ENCODE measurements at regions not wholly inside any gene's neighbourhood (a gene's known extent, or its start where the extent isn't known, plus 50 kb on each side); places are given as distances from the start of the nearest gene placed in this dataset.

DNA sequence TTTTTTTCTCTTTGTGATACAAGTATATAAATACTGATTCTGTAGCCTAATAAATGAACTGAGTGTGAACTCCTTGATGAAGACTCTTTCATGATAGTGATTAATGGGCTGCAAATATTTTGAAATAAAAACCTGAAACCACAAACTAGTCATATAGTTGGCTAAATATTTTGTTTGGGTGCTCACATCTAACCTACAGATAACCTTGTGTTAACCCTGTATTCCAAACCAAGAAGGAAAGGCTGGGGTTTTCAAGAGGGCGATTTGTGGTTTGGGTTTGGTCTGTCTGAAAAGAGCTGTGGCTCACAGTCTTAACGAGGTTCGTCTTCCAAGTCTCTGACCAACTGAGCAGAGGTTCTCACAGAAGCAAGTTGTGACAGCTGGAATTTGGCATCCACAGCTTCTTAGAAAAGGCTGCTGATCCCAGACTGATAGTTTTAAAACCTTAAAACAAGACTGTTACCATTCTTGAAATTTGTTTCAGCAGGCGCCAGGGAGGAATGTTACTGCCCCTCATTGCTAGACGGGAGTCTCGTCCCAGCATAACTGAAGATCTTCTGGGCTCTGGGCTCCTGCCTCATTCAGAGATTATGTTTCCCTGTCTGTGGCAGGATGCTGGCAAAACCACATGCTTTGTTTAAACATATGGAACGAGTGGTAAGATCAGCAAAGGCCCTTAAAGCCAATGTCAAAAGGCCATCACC, 736.4 kb upstream of the MARCKS start:
- DNase-seq, result no peak

DNA sequence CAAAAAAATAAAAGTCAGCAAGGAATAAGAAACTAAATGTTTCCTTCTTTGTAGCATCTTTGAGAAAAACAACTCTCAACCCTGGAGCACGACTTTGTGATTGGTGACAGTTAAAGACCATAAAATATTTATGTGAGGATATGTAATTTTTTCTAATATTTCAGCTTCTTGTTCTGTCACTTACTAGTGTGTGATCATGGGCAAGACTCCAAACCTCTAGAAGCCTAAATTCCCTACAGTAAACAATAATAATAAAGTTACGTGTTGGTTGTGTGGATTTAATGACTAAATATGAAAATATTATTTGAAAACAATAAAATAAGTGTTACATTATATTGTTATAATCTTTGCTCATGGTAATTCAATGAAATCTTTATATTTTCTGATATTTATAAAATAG, 735.6 kb upstream of the MARCKS start:
- DNase-seq, result no peak

GRCh38 chr6:113122060-113122459, 735.1 kb upstream of the MARCKS start:
- DNase-seq, result no peak

GRCh38 chr6:113125626-113126025, 731.5 kb upstream of the MARCKS start:
- no peak for DNase-seq

GRCh38 chr6:113127786-113128419, 729.2 kb upstream of the MARCKS start:
- no peak for DNase-seq

- no peak for DNase-seq
Observed at GRCh38 chr6:113128661-113129060, 728.5 kb upstream of the MARCKS start.

DNA sequence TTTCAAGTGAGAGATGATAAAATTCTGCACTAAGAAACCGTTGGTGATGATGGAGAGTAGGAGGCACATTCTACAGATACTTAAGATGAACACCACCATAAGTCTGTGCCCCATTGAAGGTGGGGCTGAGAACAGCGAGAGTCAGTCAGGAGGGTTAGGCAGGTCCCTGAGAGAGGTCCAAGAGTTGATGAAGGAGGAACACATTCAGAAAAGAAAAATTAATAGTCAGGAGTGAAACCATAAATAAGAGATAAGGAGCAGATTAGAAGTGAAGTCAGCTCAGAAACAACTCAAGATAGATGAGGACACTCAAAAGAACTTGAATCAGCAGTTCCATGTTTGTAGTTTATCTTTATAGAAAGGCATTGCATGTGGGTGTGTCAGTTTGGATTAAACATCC, 727.2 kb upstream of the MARCKS start:
- no peak for DNase-seq

- no peak for DNase-seq
Observed at GRCh38 chr6:113137426-113137825, 719.7 kb upstream of the MARCKS start.

- no peak for DNase-seq
Observed at GRCh38 chr6:113140721-113141120, 716.4 kb upstream of the MARCKS start.

DNA sequence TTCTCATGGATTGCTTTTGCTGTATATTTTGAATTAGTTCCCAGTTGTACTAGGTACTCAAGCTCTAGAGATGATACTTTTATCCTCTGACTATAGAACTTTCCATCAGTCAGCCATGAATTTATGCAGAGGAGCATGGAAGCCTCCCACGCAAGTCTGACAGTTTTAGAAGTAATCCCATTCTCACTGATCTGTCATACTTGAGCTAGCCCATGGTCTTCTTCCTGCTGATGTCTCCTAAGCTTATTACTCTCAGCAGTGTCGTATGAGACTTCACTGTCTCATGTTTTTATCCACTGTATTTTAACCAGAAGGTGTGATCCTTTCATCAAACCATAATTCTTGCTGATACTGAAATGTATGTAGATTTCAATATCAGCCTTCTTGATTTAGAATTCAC, 715.2 kb upstream of the MARCKS start:
- no peak for DNase-seq

DNA sequence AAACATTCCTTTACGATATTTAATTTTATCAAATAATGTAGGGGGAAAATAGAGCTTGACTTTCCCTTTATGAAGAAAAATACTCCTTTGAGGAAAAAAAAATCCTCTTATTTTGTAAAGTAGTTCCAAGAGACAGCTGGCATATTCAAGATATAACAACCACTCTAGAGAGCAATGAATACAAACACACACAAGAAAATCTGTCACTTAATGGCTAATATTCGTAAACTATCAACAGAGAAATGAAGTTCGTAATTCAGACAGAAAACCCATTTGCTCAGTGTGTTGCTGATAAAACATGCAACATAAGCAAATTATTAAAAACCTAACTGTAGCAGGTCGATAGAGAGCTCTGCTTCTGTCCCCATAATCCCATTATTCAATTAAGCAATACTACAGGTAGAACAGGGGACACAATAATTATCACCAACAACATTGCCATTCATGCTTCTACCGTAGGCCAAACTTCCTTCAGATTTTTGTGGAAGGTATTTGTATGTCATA, 714.4 kb upstream of the MARCKS start:
- no peak for DNase-seq

GRCh38 chr6:113143206-113143605, 713.9 kb upstream of the MARCKS start:
- no peak for DNase-seq

DNA sequence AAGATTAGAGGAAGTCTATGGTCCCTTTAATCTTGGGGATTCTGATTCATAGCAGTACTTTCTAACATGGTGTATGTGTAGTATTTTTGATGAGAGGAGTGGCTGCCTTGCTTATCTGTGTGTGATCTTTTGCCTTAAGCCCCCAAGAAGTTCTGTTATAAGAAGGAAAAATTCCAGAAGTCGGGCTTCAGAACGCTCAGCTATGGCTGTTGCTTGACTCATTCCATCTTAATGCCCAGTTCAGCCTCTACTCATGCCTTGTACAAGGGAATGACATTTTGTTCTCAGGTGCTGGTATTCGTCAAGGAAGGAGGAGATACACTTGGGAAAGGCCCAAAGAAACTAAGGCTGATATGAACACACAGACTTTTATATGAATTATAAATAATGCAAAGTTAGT, 713.0 kb upstream of the MARCKS start:
- DNase-seq, result no peak

DNA sequence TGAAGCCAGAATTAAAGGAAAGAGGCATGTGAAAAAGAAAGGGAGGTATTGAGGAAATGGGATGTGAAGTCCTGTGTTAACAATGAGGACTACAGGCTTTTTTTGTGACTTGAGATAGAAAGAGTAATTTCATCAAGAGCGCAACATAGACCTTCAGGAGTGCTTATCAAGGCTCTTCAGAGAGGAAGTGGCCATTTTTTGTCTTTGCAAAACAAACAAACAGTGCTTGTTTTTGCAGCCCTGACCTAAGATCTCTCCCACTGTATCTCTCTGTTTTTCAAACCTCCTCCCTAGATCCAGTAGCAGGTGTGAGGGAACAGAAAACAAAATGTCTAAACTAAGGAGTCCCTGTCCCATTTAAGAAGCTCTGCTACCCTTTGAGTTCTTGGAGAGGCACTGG, 710.3 kb upstream of the MARCKS start:
- no peak for DNase-seq

GRCh38 chr6:113147544-113147943, 709.6 kb upstream of the MARCKS start:
- no peak for DNase-seq

DNA sequence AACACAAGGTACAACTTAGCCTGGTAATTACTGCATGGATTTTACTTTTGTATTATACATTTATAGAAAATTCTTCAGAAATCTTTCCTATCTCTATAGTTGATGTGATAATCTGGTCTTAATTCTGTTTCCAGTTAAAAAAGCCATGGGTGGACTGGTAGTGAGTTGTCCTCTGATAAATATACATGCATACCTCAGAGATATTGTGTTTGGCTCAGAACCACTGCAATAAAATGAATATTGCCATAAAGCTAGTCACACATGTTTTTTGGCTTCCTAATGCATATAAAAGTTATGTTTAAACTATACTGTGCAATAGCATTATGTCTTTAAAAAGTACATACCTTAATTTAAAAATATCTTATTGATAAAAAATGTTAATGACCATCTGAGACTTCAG, 708.6 kb upstream of the MARCKS start:
- DNase-seq, result no peak

DNA sequence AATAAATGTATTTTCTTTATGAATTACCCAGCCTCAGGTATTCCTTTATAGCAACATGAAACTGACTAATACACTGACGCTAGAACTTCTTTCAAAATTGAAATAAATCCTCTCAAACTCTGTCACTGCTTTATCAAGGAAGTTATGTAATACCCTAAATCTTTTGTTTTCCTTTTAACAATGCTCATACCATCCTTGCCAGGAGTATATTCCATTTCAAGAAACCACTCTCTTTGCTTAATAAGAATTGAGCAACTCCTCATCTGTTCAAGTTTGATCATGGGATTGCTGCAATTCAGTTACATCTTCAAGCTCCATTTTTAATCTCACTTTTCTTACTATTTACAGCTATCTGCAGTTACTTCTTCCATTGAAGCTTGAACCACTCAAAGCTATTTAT, 707.6 kb upstream of the MARCKS start:
- no peak for DNase-seq

DNA sequence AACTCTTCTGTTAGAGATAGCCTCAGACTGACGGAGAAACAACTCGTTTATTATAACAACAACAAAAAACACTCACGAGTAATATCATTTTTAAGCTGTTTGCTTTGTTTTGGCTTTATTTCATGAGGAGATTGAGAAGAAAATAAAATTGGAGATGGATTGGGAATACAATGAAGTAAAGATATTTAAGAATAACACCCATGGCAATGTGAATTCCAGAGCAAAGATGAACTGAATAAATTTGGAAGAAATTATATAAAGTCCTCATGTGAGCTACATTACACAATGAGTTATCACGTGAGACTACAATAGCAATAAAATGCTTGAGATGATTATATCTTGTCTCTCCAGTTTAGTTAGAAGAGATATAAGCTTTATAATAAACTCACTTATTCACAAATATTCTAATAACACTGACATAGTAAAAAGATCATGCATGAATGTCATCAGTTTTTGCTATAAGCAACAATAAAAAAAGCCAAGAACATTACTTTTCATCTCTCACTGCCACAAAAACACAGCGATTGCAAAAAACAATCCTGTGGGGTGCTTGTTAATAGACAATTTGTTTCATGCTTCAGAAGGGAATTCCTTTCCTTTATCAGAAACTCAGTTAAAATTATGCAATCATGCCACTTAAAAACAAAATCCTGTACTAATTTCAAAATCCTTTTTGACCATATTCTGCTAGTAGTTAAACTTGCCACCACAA, 696.7 kb upstream of the MARCKS start:
- no peak for DNase-seq

DNA sequence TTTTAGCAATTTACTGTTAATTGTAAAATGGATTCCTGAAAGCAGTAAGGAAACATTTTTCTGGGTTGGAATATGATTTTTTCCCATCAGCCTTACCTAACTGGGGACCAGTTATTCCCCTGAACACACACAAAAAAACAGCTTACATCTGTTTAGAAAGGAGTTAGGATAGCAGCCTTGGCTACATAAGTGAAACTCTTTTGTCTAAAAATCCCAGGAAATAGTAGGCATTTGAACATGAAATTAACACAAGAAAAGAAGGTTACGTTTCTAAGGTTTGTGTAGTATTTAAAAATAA, 696.2 kb upstream of the MARCKS start:
- DNase-seq, result no peak

- DNase-seq, result no peak
Observed at GRCh38 chr6:113162739-113163138, 694.4 kb upstream of the MARCKS start.

DNA sequence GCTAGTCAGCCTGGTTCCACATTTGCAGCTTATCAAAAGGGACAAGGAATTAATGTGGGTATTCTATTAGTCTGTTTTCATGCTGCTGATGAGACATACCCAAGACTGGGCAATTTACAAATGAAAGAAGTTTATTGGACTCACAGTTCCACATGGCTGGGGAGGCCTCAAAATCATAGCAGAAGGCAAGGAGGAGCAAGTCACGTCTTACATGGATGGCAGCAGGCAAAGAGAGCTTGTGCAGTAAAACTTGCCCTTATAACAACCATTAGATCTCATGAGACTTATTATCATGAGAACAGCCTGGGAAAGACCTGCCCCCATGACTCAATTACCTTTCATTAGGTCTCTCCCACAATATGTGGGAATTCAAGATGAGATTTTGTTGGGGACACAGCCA, 689.1 kb upstream of the MARCKS start:
- DNase-seq, result no peak

DNA sequence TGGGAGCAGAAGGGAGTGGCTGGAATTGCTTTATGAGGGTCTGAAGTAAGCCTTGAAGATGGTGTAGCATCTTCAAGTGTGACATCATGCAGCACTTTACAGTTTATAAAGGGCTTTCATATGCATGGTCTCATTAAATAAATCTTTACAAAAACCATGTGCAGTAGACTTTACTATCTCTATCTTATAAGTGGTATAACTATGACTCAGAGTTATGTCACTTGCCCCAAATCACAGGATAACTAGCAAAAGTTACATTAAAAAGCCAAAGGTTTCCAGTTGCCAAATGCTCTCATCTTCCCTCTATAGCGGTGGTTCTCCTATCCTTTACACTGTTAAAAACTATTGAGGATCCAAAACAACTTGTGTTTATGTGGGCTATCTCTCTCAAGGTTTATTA, 687.7 kb upstream of the MARCKS start:
- DNase-seq, result no peak

DNA sequence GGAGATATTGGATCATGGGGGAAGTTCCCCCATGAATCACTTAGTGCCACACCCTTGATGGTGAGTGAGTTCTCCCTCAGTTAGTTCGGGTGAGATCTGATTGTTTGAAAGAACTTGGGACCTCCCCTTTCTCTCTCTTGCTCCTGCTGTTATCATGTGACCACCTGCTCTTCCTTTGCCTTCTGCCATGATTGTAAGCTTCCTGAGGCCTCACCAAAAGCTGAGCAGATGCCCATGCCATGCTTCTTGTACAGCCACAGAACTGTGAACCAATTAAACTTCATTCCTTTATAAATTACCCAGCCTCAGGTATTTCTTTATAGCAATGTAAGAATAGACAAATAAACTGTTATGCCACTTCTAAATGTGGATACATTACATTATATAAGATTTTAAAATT, 686.7 kb upstream of the MARCKS start:
- DNase-seq, result no peak

DNA sequence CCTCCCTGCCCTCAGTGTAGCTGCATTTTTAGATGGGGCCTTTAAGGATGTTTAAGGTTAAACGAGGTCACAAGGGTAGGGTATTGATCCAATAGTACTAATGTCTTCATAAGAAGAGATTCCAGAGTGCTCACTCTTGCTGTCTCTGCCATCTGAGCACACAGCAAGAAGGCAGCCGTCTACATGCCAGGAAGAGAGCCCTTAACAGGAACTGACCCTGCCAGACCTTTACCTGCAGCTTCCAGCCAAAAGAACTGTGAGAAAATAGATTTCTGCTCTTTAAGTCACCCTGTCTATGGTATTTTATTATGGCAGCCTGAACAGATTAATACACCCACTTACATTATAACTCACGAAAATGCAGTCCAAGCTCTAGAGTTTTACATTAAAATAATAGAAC, 685.3 kb upstream of the MARCKS start:
- DNase-seq, result no peak
